ENCODE measurements at regions not wholly inside any gene's neighbourhood (a gene's known extent, or its start where the extent isn't known, plus 50 kb on each side); places are given as distances from the start of the nearest gene placed in this dataset.

DNA sequence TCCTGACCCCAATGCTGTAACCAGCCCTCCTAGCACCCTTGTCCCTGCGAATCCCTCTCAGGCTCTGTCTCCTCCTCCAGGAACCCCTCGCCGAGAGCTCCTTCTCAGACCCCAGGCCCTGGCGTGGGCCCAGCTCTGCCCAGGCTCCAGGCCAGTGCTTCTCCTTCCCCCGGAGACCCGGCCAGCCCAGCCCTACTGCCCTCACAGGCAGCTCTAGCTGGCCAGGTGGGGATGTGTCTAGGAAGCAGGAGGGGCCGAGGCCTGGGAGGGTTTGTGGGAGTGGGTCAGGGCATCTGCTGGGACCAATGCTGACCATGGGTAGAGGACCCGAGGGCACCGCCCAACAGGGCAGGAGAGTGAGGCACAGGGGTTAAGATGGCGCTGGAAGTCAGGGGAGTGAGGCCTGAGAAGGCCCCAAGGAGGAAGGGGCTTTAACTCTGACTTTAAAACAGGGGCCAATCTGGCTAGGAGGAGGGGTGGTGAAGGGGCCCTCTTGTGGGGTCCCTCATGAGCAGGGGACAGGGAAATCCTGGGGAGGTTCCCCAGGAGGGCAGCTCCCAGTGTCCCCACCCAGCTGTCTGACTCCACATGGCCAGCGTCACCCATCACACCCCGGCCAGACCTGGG lies 64.7 kb upstream of the NKX1-1 start:
- TF ChIP-seq, protein P1, sequence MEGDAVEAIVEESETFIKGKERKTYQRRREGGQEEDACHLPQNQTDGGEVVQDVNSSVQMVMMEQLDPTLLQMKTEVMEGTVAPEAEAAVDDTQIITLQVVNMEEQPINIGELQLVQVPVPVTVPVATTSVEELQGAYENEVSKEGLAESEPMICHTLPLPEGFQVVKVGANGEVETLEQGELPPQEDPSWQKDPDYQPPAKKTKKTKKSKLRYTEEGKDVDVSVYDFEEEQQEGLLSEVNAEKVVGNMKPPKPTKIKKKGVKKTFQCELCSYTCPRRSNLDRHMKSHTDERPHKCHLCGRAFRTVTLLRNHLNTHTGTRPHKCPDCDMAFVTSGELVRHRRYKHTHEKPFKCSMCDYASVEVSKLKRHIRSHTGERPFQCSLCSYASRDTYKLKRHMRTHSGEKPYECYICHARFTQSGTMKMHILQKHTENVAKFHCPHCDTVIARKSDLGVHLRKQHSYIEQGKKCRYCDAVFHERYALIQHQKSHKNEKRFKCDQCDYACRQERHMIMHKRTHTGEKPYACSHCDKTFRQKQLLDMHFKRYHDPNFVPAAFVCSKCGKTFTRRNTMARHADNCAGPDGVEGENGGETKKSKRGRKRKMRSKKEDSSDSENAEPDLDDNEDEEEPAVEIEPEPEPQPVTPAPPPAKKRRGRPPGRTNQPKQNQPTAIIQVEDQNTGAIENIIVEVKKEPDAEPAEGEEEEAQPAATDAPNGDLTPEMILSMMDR (conservative IDR thresholded peaks at IDR 0.05; ENCODE audit: low read length) = no peak
- TF ChIP-seq EZH2phosphoT487 (IDR thresholded peaks at IDR 0.05; ENCODE audit: borderline replicate concordance, low read depth, low read length) = no peak

Measured in OCI-LY7 (cell line).